Transverse colon (tissue), 4 donors: ENCODE measurements at regions not wholly inside any gene's neighbourhood (a gene's known extent, or its start where the extent isn't known, plus 50 kb on each side); places are given as distances from the start of the nearest gene placed in this dataset.
A peak's percentile ranks its signal among the peaks of the same experiment; 100 is the strongest.
"Not testable (repeated sequence)": the region's sequence is repeated elsewhere in the genome, so short reads cannot be mapped to it uniquely, and the experiment has no call there.

Source experiments
- DNase-seq: peaks from one replicate; pipeline ENCODE4 v3.0.0-alpha.2; 2019
- H3K27ac ChIP-seq, 4 donors: fragments of 200-600 bp; sonication (generic); 2 replicates each; pipeline ENCODE4 v1.5.1; 2016 to 2018; ENCODE audit warnings: inconsistent platforms in 4 of 4
- H3K27me3 ChIP-seq: fragments of 200-600 bp; sonication (generic); 2 replicates; pipeline ENCODE4 v1.5.1; 2017; ENCODE audit warnings: inconsistent platforms
- H3K36me3 ChIP-seq, 4 donors: fragments of 200-600 bp; sonication (generic); 2 replicates each; pipeline ENCODE4 v1.5.1; 2017 to 2019; ENCODE audit warnings: inconsistent platforms in 4 of 4
- H3K4me1 ChIP-seq, 4 donors: fragments of 200-600 bp; sonication (generic); 2 replicates each; pipeline ENCODE4 v1.5.1; 2017 to 2020; ENCODE audit warnings: inconsistent platforms in 4 of 4
- H3K4me3 ChIP-seq, 4 donors: fragments of 200-600 bp; sonication (generic); 1 replicate in 1 of 4; 2 replicates in 3 of 4; pipeline versions ENCODE4 v1.5.1 to v1.6.1; 2017 to 2019; ENCODE audit warnings: inconsistent platforms in 4 of 4
- H3K9me3 ChIP-seq, 2 donors: fragments of 200-600 bp; sonication (generic); 2 replicates each; pipeline ENCODE4 v1.5.1; 2017 to 2019; ENCODE audit warnings: inconsistent platforms in 2 of 2
- WGBS, 2 donors: methylation state at CpG; one replicate each; pipeline ENCODE4 v1.1.5; 2018; ENCODE audit warnings: low coverage in 1 of 2; 5-methylcytosine and 5-hydroxymethylcytosine counted together
- in situ Hi-C, 4 donors: fragments of 200-750 bp; cut with MboI; loops; one replicate each; pipeline versions ENCODE4 v1.15.0 to v1.15.1; 2017; ENCODE audit warnings: low sequenced_read_pairs in 3 of 4, low pct_ligation_motif_present in 1 of 4, low pct_unique_long_range_greater_than_20kb in 1 of 4
- intact Hi-C: fragments of 100-400 bp; cut with DNase I; formaldehyde crosslinking; loops from one replicate; pipeline ENCODE4 v1.15.1; 2023; ENCODE audit warnings: low total_unique reads
- TF ChIP-seq, protein P1 (sequence below), 5 experiments: fragments of 200-600 bp in 3 of 5; fragments of 450-650 bp in 2 of 5; sonication (generic) in 3 of 5; IDR thresholded peaks; 1 replicate in 2 of 5; 2 replicates in 3 of 5; pipeline ENCODE4 v1.5.1; 2016 to 2017; ENCODE audit warnings: antibody characterized with exemption in 5 of 5, inconsistent platforms in 3 of 5, mild to moderate bottlenecking in 2 of 5, moderate library complexity in 1 of 5

DNA sequence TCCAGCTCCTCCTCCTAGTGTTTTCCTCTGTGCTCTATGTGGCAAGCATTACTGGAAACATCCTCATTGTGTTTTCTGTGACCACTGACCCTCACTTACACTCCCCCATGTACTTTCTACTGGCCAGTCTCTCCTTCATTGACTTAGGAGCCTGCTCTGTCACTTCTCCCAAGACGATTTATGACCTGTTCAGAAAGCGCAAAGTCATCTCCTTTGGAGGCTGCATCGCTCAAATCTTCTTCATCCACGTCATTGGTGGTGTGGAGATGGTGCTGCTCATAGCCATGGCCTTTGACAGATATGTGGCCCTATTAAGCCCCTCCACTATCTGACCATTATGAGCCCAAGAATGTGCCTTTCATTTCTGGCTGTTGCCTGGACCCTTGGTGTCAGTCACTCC, 64.0 kb downstream of the OR4F15 start:
- H3K27ac ChIP-seq, H3K4me3 ChIP-seq, intact Hi-C loops, H3K36me3 ChIP-seq, DNase-seq, H3K4me1 ChIP-seq, H3K9me3 ChIP-seq, in situ Hi-C loops, H3K27me3 ChIP-seq: not testable (repeated sequence)
- 79 to 80% methylated on average over 1 to 4 of the region's 4 CpGs for WGBS, 2 donors

DNA sequence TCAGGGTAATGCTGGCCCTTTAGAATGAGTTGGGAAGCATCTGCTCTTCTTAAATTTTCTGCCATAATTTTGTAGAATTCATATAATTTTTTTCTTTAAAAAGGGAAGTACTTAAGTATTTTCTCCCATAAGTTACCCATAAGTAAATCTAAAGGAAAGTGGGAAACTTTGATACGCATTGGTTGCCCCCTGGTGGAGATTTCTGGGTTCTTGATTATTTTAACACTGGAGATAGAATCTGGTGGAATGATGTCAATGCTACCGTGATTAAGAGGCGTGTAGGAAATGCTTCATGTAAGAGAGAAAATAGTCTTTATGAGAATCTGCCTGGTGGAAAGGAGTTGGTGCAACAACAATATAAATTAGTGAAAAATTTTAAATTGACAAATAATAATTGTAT, 65.6 kb downstream of the OR4F15 start:
- H3K4me1 ChIP-seq, H3K36me3 ChIP-seq, H3K27me3 ChIP-seq, H3K4me3 ChIP-seq, in situ Hi-C loops, H3K27ac ChIP-seq, intact Hi-C loops, H3K9me3 ChIP-seq, DNase-seq: not testable (repeated sequence)
- TF ChIP-seq, protein P1, sequence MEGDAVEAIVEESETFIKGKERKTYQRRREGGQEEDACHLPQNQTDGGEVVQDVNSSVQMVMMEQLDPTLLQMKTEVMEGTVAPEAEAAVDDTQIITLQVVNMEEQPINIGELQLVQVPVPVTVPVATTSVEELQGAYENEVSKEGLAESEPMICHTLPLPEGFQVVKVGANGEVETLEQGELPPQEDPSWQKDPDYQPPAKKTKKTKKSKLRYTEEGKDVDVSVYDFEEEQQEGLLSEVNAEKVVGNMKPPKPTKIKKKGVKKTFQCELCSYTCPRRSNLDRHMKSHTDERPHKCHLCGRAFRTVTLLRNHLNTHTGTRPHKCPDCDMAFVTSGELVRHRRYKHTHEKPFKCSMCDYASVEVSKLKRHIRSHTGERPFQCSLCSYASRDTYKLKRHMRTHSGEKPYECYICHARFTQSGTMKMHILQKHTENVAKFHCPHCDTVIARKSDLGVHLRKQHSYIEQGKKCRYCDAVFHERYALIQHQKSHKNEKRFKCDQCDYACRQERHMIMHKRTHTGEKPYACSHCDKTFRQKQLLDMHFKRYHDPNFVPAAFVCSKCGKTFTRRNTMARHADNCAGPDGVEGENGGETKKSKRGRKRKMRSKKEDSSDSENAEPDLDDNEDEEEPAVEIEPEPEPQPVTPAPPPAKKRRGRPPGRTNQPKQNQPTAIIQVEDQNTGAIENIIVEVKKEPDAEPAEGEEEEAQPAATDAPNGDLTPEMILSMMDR (IDR thresholded peaks at IDR 0.05) = peak in 4 of 5 experiments; percentile 17 to 37 (median 22)
- 0% methylated on average over 3 of the region's 3 CpGs; no CpG with 5 or more reads in 1 of the 2 donors for WGBS, 2 donors

DNA sequence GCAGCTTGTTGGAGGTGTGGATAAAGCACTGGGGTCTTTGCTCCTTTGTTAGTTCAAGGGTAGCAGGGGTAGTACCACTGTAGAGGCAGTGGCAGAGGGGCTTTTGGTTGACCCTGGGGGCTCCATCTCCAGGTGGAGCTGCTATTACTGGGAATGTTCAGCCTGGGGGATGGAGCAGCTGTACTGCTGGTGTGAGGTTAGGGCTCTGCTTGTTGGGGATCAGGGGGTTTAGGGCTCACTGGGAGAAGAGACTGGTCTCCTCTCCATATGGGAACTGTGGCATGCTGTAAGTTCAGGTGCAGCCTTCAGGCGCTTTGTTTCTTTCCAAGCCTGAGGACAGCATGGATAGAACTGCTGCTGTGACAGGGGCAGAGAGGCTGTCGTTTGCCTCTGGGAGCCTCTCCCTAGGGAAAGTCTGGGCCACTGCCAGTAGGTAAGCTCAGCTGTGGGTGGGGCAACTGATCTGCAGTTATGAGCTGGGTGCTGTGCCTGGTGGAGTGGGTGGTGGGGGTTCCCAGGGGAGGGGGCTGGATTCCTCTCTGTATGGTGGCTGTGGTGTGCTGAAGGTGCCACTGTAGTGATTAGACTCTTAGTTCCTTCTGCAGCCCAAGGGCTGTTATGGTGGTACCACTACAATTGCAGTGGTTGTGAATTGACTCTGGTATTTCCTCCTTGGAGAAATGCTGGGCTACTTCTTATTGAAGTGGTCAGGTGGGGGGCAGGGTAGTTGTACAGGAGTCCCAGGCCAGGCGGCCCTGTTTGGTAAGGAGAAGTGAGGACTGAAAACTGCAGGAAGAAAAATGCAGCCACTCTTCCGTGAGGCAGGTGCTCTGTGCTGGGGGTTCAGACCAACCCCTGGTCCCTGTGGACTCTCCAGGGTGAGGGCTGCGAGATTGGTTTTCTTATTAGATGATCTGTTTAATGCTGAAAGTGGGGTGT, 100.6 kb downstream of the OR4F15 start:
- DNase-seq = peak; percentile 9
- H3K4me1 ChIP-seq, intact Hi-C loops, H3K27me3 ChIP-seq, H3K36me3 ChIP-seq, in situ Hi-C loops, H3K27ac ChIP-seq, H3K4me3 ChIP-seq, H3K9me3 ChIP-seq: not testable (repeated sequence)
- 76% methylated on average over 3 of the region's 5 CpGs; no CpG with 5 or more reads in 1 of the 2 donors for WGBS, 2 donors

DNA sequence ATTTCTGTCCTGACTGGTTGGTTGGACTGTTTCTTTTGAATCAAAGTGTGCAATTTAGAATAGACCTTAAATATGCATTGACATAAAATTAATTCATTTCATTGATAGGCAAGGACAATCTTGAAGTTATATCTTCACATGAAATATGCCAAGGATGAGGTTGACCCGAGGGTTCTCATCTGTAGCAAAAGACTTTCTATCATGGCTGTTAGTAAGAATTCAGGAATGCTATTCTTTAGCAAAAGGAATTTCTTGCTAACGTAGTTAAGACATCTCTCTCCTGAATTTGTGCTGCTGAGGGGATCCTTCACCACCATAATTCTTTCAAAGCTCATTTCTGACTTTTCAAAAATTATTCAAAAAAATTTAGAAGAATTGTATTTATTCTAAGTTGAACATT, 112.6 kb downstream of the OR4F15 start:
- H3K4me3 ChIP-seq, H3K27ac ChIP-seq, in situ Hi-C loops, H3K4me1 ChIP-seq, H3K36me3 ChIP-seq, DNase-seq, intact Hi-C loops, H3K27me3 ChIP-seq, H3K9me3 ChIP-seq: not testable (repeated sequence)
- WGBS, 2 donors = 57 to 69% methylated on average over 1 of the region's 2 CpGs

DNA sequence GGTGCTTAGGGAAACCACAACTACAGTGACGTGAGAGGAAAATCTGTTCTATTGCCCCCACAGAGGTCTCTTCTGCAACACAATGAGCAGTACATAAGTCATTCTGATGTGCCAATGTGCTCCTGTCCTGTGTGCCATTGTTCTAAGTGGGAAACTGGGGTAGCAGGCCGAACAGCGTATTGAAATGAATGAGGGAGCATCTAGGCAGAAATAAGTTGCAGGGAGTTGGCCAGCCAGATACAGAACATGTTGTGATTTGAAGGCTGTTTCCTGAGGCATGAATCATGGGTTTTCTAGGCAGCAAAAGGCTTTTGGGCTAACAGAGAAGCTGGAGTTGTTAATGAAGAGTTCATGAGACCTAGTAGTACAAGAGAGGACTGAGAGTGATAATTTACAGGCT, 122.5 kb downstream of the OR4F15 start:
- WGBS, 2 donors = no CpG with 5 or more reads among the region's 3 CpGs
- H3K27ac ChIP-seq, H3K4me1 ChIP-seq, H3K4me3 ChIP-seq, DNase-seq, H3K36me3 ChIP-seq, H3K27me3 ChIP-seq, in situ Hi-C loops, intact Hi-C loops, H3K9me3 ChIP-seq: not testable (repeated sequence)

DNA sequence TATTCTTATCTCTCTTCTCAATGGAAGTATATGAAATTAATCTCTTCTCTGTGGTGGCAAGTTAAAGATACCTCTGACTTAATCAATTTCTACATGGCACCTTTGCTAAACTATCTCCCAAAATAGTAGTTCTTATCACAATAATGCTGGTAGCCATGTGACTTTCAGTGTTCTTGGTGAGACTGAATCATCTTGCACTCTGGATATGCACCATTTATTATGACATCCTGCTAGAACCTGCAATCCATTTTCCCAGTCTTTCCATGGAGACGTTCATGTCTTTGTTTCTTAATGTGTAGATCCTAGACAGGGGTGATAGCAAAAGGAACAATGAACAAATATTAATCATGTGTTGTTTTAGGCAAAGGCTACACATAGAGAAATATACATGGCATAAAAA, 125.4 kb downstream of the OR4F15 start:
- DNase-seq, H3K27ac ChIP-seq, H3K36me3 ChIP-seq, H3K4me1 ChIP-seq, intact Hi-C loops, H3K9me3 ChIP-seq, H3K4me3 ChIP-seq, in situ Hi-C loops, H3K27me3 ChIP-seq: not testable (repeated sequence)
- no CpG with 5 or more reads among the region's 1 CpG for WGBS, 2 donors

DNA sequence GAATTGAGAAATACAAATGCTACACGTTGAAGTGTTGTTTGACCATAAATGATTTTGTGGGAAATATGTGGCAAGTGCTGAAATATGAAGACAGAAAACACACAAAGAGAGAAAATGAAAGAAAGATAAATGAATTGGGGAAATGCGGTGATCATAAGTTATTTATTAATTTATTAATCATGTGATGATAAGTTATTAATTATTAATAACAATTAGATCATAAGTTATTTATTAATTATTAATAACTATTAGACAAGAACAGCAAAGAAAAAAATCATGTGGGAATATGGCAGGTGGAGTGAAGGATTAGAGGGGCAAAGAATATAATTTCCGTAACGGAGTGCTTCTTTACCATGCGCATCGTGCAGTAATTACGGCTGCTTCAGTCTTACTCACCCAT, 126.6 kb downstream of the OR4F15 start:
- H3K27me3 ChIP-seq, DNase-seq, H3K36me3 ChIP-seq, in situ Hi-C loops, H3K27ac ChIP-seq, intact Hi-C loops, H3K4me3 ChIP-seq, H3K9me3 ChIP-seq, H3K4me1 ChIP-seq: not testable (repeated sequence)
- WGBS, 2 donors = 96 to 100% methylated on average over 2 to 6 of the region's 7 CpGs

DNA sequence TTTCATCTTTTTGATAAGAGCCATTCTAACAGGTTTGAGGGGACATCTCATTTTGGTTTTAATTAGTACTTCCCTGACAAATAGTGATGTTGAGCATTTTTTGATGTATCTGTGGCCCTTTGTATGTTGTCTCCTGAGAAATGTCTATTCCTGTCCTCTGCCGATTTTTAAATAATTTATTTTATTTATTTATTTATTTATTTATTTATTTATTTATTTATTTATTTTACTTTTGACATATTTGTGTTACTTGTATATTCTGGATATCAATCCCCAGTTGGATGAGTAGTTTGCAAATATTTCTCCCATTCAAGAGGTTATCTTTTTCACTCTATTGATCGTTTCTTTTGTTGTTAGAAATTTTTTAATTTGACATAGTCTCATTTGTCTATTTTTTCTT, 133.9 kb downstream of the OR4F15 start:
- in situ Hi-C loops, H3K27ac ChIP-seq, H3K4me3 ChIP-seq, H3K9me3 ChIP-seq, intact Hi-C loops, H3K36me3 ChIP-seq, DNase-seq, H3K27me3 ChIP-seq, H3K4me1 ChIP-seq: not testable (repeated sequence)
- WGBS, 2 donors = 80 to 86% methylated on average over 1 to 2 of the region's 2 CpGs

DNA sequence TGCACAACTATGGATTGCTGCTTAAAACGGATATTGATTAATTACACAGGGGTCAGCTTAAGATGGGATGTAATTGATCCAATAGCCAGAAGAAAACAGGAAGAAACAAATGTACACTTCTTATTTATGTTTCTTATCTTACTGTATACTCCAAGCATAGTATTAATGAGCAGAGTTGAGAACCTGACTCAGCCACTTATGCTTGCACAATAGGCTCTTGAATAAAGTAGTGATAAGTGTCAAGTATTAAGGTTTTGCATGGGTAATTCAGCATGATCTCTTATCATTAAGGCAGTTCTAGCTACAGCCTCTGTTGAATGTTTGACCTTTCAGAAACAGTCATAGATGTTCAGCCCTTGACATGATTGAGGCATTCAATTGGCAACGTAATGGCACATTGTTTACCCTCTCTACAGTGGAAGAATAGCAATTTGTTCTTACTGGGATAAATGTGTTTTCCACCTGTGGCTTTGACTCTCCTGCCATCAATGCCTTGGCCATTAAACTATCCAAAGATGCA, 136.5 kb downstream of the OR4F15 start:
- H3K27ac ChIP-seq, H3K9me3 ChIP-seq, H3K4me1 ChIP-seq, intact Hi-C loops, H3K4me3 ChIP-seq, H3K27me3 ChIP-seq, in situ Hi-C loops, H3K36me3 ChIP-seq, DNase-seq: not testable (repeated sequence)
- 60 to 67% methylated on average over 1 of the region's 2 CpGs for WGBS, 2 donors
